Fibroblast of skin of left biceps (primary cell): ENCODE measurements at regions not wholly inside any gene's neighbourhood (a gene's known extent, or its start where the extent isn't known, plus 50 kb on each side); places are given as distances from the start of the nearest gene placed in this dataset.

ENCODE experiments used
- DNase-seq, 2 experiments: peaks; one replicate each; pipeline ENCODE4 v3.0.0-alpha.2; 2013; ENCODE audit warnings: low read depth in 2 of 2

GRCh38 chr11:105553025-105553424 lies 56.8 kb upstream of the GRIA4 start:
- no peak for DNase-seq

GRCh38 chr11:105548359-105548758 lies 61.5 kb upstream of the GRIA4 start:
- no peak for DNase-seq

GRCh38 chr11:105538588-105538987 lies 71.3 kb upstream of the GRIA4 start:
- no peak for DNase-seq

- DNase-seq = no peak
Measured at GRCh38 chr11:105537531-105537930, 72.3 kb upstream of the GRIA4 start.

GRCh38 chr11:105524286-105524685 lies 85.6 kb upstream of the GRIA4 start:
- no peak for DNase-seq

- no peak for DNase-seq
Measured at GRCh38 chr11:105520706-105521345, 89.0 kb upstream of the GRIA4 start.

- no peak for DNase-seq
Measured at GRCh38 chr11:105507496-105508254, 102.2 kb upstream of the GRIA4 start.

GRCh38 chr11:105492010-105492409 lies 117.9 kb upstream of the GRIA4 start:
- no peak for DNase-seq

GRCh38 chr11:105491394-105491793 lies 118.5 kb upstream of the GRIA4 start:
- no peak for DNase-seq

GRCh38 chr11:105490333-105490732 lies 119.5 kb upstream of the GRIA4 start:
- no peak for DNase-seq

- no peak for DNase-seq
Measured at GRCh38 chr11:105489446-105489845, 120.4 kb upstream of the GRIA4 start.

GRCh38 chr11:105486929-105487328 lies 122.9 kb upstream of the GRIA4 start:
- no peak for DNase-seq

- DNase-seq = no peak
Measured at GRCh38 chr11:105469931-105470330, 139.9 kb upstream of the GRIA4 start.

- DNase-seq = no peak
Measured at GRCh38 chr11:105468154-105468553, 141.7 kb upstream of the GRIA4 start.

GRCh38 chr11:105466582-105467228 lies 143.2 kb upstream of the GRIA4 start:
- peak; percentile 29 to 33 for DNase-seq

- no peak for DNase-seq
Measured at GRCh38 chr11:105458071-105458470, 151.8 kb upstream of the GRIA4 start.

- DNase-seq = no peak
Measured at GRCh38 chr11:105456950-105457349, 152.9 kb upstream of the GRIA4 start.

GRCh38 chr11:105449100-105449734 lies 160.7 kb upstream of the GRIA4 start:
- no peak for DNase-seq

- no peak for DNase-seq
Measured at GRCh38 chr11:105448703-105449079, 161.2 kb upstream of the GRIA4 start.

GRCh38 chr11:105447936-105448702 lies 161.8 kb upstream of the GRIA4 start:
- no peak for DNase-seq

GRCh38 chr11:105443623-105444022 lies 166.2 kb upstream of the GRIA4 start:
- no peak for DNase-seq
